Neural cell (in vitro differentiated cells): ENCODE measurements at regions not wholly inside any gene's neighbourhood (a gene's known extent, or its start where the extent isn't known, plus 50 kb on each side); places are given as distances from the start of the nearest gene placed in this dataset.

Experiments used
- H2AFZ ChIP-seq: fragments of 200-600, 300-800 bp; sonication (generic), shearing (Covaris generic); 2 replicates; pipeline ENCODE4 v1.6.0; 2014; ENCODE audit warnings: low read depth, mild to moderate bottlenecking, antibody characterized with exemption, low read length, moderate library complexity
- H3F3A ChIP-seq: fragments of 200-600 bp; shearing (Covaris generic); 2 replicates; pipeline ENCODE4 v1.6.1; 2016; ENCODE audit warnings: mild to moderate bottlenecking, moderate library complexity, mixed read lengths, antibody characterized with exemption, low read length; ENCODE audit not compliant: insufficient read depth, poor library complexity, severe bottlenecking
- H3K27ac ChIP-seq: fragments of 200-600, 300-800 bp; sonication (generic), shearing (Covaris generic); 2 replicates; pipeline ENCODE4 v1.5.1; 2014; ENCODE audit warnings: mild to moderate bottlenecking, low read length, moderate library complexity
- H3K27me3 ChIP-seq: fragments of 300-800, 200-600 bp; sonication (generic), shearing (Covaris generic); 2 replicates; pipeline ENCODE4 v1.6.0; 2014; ENCODE audit warnings: mild to moderate bottlenecking, low read depth, low read length, moderate library complexity; ENCODE audit not compliant: insufficient read depth
- H3K36me3 ChIP-seq: fragments of 300-800, 200-600 bp; sonication (generic), shearing (Covaris generic); 2 replicates; pipeline ENCODE4 v1.5.1; 2014; ENCODE audit warnings: mild to moderate bottlenecking, antibody characterized with exemption, low read length, moderate library complexity; ENCODE audit not compliant: insufficient read depth
- H3K4me2 ChIP-seq: fragments of 300-800, 200-600 bp; sonication (generic), shearing (Covaris generic); 2 replicates; pipeline ENCODE4 v1.6.0; 2014; ENCODE audit warnings: mild to moderate bottlenecking, low read length
- H3K4me3 ChIP-seq: fragments of 300-800, 200-600 bp; sonication (generic), shearing (Covaris generic); 2 replicates; pipeline ENCODE4 v1.5.1; 2014; ENCODE audit warnings: mild to moderate bottlenecking, low read length, moderate library complexity
- H3K79me2 ChIP-seq: fragments of 200-600 bp; shearing (Covaris generic); replicated peaks from 2 replicates; pipeline ENCODE4 v1.6.0; 2014; ENCODE audit warnings: mild to moderate bottlenecking, low read length, moderate library complexity; ENCODE audit not compliant: insufficient read depth
- H3K9ac ChIP-seq: fragments of 300-800, 200-600 bp; sonication (generic), shearing (Covaris generic); 2 replicates; pipeline ENCODE4 v1.6.1; 2016; ENCODE audit warnings: mild to moderate bottlenecking, low read length, mixed read lengths
- H3K9me2 ChIP-seq: fragments of 200-600 bp; shearing (Covaris generic); 2 replicates; pipeline ENCODE4 v1.6.1; 2016; ENCODE audit warnings: mild to moderate bottlenecking, low read length, mixed read lengths; ENCODE audit not compliant: insufficient read depth
- H3K9me3 ChIP-seq: fragments of 200-600, 300-800 bp; sonication (generic), shearing (Covaris generic); 2 replicates; pipeline ENCODE4 v1.6.1; 2016; ENCODE audit warnings: mild to moderate bottlenecking, mixed run types, low read length, moderate library complexity, mixed read lengths
- H4K20me1 ChIP-seq: fragments of 200-600 bp; shearing (Covaris generic); 2 replicates; pipeline ENCODE4 v1.6.1; 2016; ENCODE audit warnings: mild to moderate bottlenecking, mixed run types; ENCODE audit not compliant: insufficient read depth
- EP300 ChIP-seq: fragments of 450-650 bp; conservative IDR thresholded peaks from 2 replicates; pipeline ENCODE4 v1.6.1; 2014; ENCODE audit warnings: antibody characterized with exemption, mild to moderate bottlenecking, moderate library complexity; ENCODE audit not compliant: poor library complexity, severe bottlenecking
- EZH2 ChIP-seq: fragments of 200-600, 300-800 bp; shearing (Covaris generic), sonication (generic); IDR thresholded peaks from 2 replicates; pipeline ENCODE4 v1.6.1; 2014; ENCODE audit warnings: antibody characterized with exemption, low read length, borderline replicate concordance, mild to moderate bottlenecking; ENCODE audit not compliant: insufficient read depth, poor library complexity, severe bottlenecking
- MXI1 ChIP-seq: fragments of 450-650 bp; conservative IDR thresholded peaks from 2 replicates; pipeline ENCODE4 v1.6.1; 2014; ENCODE audit warnings: antibody characterized with exemption, mild to moderate bottlenecking; ENCODE audit not compliant: poor library complexity, severe bottlenecking
- POLR2AphosphoS5 ChIP-seq: IDR thresholded peaks from 2 replicates; pipeline ENCODE4 v1.6.1; 2012
- RAD21 ChIP-seq: fragments of 450-650 bp; conservative IDR thresholded peaks from 2 replicates; pipeline ENCODE4 v1.6.1; 2014; ENCODE audit warnings: antibody characterized with exemption, mild to moderate bottlenecking, moderate library complexity
- SMC3 ChIP-seq: fragments of 450-650 bp; conservative IDR thresholded peaks from 2 replicates; pipeline ENCODE4 v1.6.1; 2014; ENCODE audit warnings: antibody characterized with exemption, mild to moderate bottlenecking, moderate library complexity; ENCODE audit not compliant: poor library complexity
- TAF1 ChIP-seq: IDR thresholded peaks from 2 replicates; pipeline ENCODE4 v1.6.1; 2012; ENCODE audit warnings: low read depth
- TF ChIP-seq, protein P1 (sequence below): fragments of 450-650 bp; IDR thresholded peaks from 2 replicates; pipeline ENCODE4 v1.5.1; 2014; ENCODE audit warnings: antibody characterized with exemption, mild to moderate bottlenecking, moderate library complexity; ENCODE audit not compliant: poor library complexity, severe bottlenecking
- TF ChIP-seq, protein P2 (sequence below): IDR thresholded peaks from 2 replicates; pipeline ENCODE4 v1.6.1; 2012; ENCODE audit warnings: borderline replicate concordance

DNA sequence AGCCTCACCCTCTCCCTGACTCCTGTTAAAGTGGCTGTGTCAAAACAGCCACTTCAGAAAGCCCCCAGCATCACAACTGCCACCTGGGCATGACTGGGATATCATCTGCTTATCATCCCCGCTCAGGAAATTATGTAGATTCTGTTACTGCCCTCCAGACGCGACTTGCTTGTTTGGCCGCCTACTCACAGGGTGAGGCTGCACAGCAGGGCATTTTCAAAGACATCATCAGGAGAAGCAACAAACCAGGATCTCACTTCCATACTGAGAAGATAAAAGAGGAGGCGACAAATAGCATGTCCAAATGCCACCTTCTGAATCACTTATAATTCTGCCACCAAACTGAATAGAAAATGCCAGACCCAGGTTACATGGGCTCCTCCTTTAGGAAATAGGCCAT is 94.8 kb downstream of the MIS18A start:
- no peaks in the 10 kb centered on the region for H3K27me3 ChIP-seq
- no peaks in the 10 kb centered on the region for H4K20me1 ChIP-seq
- TF ChIP-seq POLR2AphosphoS5: no peak
- TF ChIP-seq EP300: no peak
- TF ChIP-seq, protein P1, sequence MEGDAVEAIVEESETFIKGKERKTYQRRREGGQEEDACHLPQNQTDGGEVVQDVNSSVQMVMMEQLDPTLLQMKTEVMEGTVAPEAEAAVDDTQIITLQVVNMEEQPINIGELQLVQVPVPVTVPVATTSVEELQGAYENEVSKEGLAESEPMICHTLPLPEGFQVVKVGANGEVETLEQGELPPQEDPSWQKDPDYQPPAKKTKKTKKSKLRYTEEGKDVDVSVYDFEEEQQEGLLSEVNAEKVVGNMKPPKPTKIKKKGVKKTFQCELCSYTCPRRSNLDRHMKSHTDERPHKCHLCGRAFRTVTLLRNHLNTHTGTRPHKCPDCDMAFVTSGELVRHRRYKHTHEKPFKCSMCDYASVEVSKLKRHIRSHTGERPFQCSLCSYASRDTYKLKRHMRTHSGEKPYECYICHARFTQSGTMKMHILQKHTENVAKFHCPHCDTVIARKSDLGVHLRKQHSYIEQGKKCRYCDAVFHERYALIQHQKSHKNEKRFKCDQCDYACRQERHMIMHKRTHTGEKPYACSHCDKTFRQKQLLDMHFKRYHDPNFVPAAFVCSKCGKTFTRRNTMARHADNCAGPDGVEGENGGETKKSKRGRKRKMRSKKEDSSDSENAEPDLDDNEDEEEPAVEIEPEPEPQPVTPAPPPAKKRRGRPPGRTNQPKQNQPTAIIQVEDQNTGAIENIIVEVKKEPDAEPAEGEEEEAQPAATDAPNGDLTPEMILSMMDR: no peak
- no peak for TF ChIP-seq TAF1
- no peak for TF ChIP-seq EZH2
- TF ChIP-seq SMC3: no peak
- TF ChIP-seq, protein P2, sequence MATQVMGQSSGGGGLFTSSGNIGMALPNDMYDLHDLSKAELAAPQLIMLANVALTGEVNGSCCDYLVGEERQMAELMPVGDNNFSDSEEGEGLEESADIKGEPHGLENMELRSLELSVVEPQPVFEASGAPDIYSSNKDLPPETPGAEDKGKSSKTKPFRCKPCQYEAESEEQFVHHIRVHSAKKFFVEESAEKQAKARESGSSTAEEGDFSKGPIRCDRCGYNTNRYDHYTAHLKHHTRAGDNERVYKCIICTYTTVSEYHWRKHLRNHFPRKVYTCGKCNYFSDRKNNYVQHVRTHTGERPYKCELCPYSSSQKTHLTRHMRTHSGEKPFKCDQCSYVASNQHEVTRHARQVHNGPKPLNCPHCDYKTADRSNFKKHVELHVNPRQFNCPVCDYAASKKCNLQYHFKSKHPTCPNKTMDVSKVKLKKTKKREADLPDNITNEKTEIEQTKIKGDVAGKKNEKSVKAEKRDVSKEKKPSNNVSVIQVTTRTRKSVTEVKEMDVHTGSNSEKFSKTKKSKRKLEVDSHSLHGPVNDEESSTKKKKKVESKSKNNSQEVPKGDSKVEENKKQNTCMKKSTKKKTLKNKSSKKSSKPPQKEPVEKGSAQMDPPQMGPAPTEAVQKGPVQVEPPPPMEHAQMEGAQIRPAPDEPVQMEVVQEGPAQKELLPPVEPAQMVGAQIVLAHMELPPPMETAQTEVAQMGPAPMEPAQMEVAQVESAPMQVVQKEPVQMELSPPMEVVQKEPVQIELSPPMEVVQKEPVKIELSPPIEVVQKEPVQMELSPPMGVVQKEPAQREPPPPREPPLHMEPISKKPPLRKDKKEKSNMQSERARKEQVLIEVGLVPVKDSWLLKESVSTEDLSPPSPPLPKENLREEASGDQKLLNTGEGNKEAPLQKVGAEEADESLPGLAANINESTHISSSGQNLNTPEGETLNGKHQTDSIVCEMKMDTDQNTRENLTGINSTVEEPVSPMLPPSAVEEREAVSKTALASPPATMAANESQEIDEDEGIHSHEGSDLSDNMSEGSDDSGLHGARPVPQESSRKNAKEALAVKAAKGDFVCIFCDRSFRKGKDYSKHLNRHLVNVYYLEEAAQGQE: no peak
- no peak for TF ChIP-seq RAD21
- no peak for TF ChIP-seq MXI1
- no peak overlapping the region for H3K4me3 ChIP-seq
- H3F3A ChIP-seq: peaks cover 3% of the 10 kb centered on the region
- H3K79me2 ChIP-seq: no peaks in the 10 kb centered on the region
- no peaks in the 10 kb centered on the region for H3K9me3 ChIP-seq
- no peaks in the 10 kb centered on the region for H3K9me2 ChIP-seq
- no peaks in the 10 kb centered on the region for H3K36me3 ChIP-seq
- no peak overlapping the region for H3K9ac ChIP-seq
- H3K4me2 ChIP-seq: no peak overlapping the region
- H2AFZ ChIP-seq: no peak overlapping the region
- H3K27ac ChIP-seq: no peak overlapping the region

DNA sequence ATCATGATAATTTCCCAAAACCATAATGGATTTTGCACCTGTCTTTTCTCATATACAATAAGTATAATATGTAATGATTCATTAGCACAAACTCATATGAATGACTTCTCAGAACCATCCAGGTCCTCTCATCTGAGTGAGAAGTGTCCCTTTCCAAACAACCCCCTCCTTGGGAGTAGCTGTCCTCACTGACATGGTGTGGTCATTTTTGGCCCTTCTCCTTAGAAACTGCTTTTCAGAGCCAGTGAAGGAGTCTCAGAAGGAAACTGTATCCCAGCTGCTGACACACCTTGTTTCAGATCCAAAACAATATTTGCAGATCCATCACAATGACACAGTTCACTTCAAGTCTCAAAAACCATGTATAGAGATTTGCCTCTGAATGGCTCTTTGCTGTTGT is 95.5 kb downstream of the MIS18A start:
- H3K36me3 ChIP-seq: no peaks in the 10 kb centered on the region
- no peaks in the 10 kb centered on the region for H4K20me1 ChIP-seq
- H3K9ac ChIP-seq: no peak overlapping the region
- no peak overlapping the region for H3K4me3 ChIP-seq
- no peaks in the 10 kb centered on the region for H3K9me2 ChIP-seq
- no peak overlapping the region for H3K4me2 ChIP-seq
- no peak overlapping the region for H2AFZ ChIP-seq
- H3F3A ChIP-seq: peaks cover 3% of the 10 kb centered on the region
- H3K27ac ChIP-seq: no peak overlapping the region
- no peaks in the 10 kb centered on the region for H3K79me2 ChIP-seq
- TF ChIP-seq EZH2: no peak
- TF ChIP-seq RAD21: no peak
- TF ChIP-seq, protein P1: no peak
- TF ChIP-seq MXI1: no peak
- TF ChIP-seq POLR2AphosphoS5: no peak
- TF ChIP-seq SMC3: no peak
- TF ChIP-seq, protein P2: no peak
- no peak for TF ChIP-seq EP300
- no peak for TF ChIP-seq TAF1
- no peaks in the 10 kb centered on the region for H3K27me3 ChIP-seq
- no peaks in the 10 kb centered on the region for H3K9me3 ChIP-seq
